PFSK-1 (cell line): ENCODE measurements at regions not wholly inside any gene's neighbourhood (a gene's known extent, or its start where the extent isn't known, plus 50 kb on each side); places are given as distances from the start of the nearest gene placed in this dataset.

Experiments
- FOXP2 ChIP-seq: optimal IDR thresholded peaks from 2 replicates; pipeline ENCODE3; 2011; ENCODE audit warnings: borderline replicate concordance, control low read depth, inconsistent platforms; ENCODE audit not compliant: insufficient read depth; ENCODE audit errors: extremely low read length, extremely low read depth
- POLR2AphosphoS5 ChIP-seq: IDR thresholded peaks from 2 replicates; pipeline ENCODE4 v1.6.1; 2012; ENCODE audit warnings: low read depth, mild to moderate bottlenecking, control low read depth, low read length, moderate library complexity
- REST ChIP-seq, 2 experiments: IDR thresholded peaks; 2 replicates each; pipeline versions ENCODE4 v1.6.1 to v1.8.0; 2011 to 2012; ENCODE audit warnings: low read depth in 2 of 2, low read length in 2 of 2, control low read depth in 1 of 2, inconsistent platforms in 1 of 2, mild to moderate bottlenecking in 1 of 2, moderate library complexity in 1 of 2; ENCODE audit not compliant: insufficient read depth in 1 of 2
- SIN3A ChIP-seq: IDR thresholded peaks from 2 replicates; pipeline ENCODE4 v1.6.1; 2012; ENCODE audit warnings: mild to moderate bottlenecking, low read length, moderate library complexity, borderline replicate concordance; ENCODE audit not compliant: insufficient read depth
- TAF1 ChIP-seq: IDR thresholded peaks from 2 replicates; pipeline ENCODE4 v1.6.1; 2012; ENCODE audit warnings: low read length, control low read depth, borderline replicate concordance; ENCODE audit not compliant: insufficient read depth

- TF ChIP-seq FOXP2 (no peak), TAF1 (no peak), REST (IDR thresholded peaks at IDR 0.05; ENCODE audit: insufficient read depth in 1 of 2, low read depth in 2 of 2, low read length in 2 of 2) (no peak), SIN3A (no peak), POLR2AphosphoS5 (no peak)
Measured at GRCh38 chr6:105626295-105627158, 223.6 kb upstream of the PREP start.

- TF ChIP-seq FOXP2 (no peak), SIN3A (no peak), REST (IDR thresholded peaks at IDR 0.05; ENCODE audit: insufficient read depth in 1 of 2, low read depth in 2 of 2, low read length in 2 of 2) (no peak), TAF1 (no peak), POLR2AphosphoS5 (no peak)
Measured at GRCh38 chr6:105624021-105624420, 221.1 kb upstream of the PREP start.

- no peak for TF ChIP-seq POLR2AphosphoS5
- TF ChIP-seq SIN3A = no peak
- no peak for TF ChIP-seq FOXP2
- TF ChIP-seq TAF1 = no peak
- no peak for TF ChIP-seq REST (IDR thresholded peaks at IDR 0.05; ENCODE audit: insufficient read depth in 1 of 2, low read depth in 2 of 2, low read length in 2 of 2)
Measured at GRCh38 chr6:105622226-105622625, 219.3 kb upstream of the PREP start.

GRCh38 chr6:105621564-105622175 is 218.8 kb upstream of the PREP start:
- no peak for TF ChIP-seq SIN3A
- TF ChIP-seq REST (IDR thresholded peaks at IDR 0.05; ENCODE audit: insufficient read depth in 1 of 2, low read depth in 2 of 2, low read length in 2 of 2) = no peak
- no peak for TF ChIP-seq FOXP2
- no peak for TF ChIP-seq POLR2AphosphoS5
- no peak for TF ChIP-seq TAF1

- TF ChIP-seq POLR2AphosphoS5 (no peak), TAF1 (no peak), FOXP2 (no peak), REST (IDR thresholded peaks at IDR 0.05; ENCODE audit: insufficient read depth in 1 of 2, low read depth in 2 of 2, low read length in 2 of 2) (no peak), SIN3A (no peak)
Measured at GRCh38 chr6:105620878-105621277, 218.0 kb upstream of the PREP start.
